ENCODE measurements at regions not wholly inside any gene's neighbourhood (a gene's known extent, or its start where the extent isn't known, plus 50 kb on each side); places are given as distances from the start of the nearest gene placed in this dataset.

DNA sequence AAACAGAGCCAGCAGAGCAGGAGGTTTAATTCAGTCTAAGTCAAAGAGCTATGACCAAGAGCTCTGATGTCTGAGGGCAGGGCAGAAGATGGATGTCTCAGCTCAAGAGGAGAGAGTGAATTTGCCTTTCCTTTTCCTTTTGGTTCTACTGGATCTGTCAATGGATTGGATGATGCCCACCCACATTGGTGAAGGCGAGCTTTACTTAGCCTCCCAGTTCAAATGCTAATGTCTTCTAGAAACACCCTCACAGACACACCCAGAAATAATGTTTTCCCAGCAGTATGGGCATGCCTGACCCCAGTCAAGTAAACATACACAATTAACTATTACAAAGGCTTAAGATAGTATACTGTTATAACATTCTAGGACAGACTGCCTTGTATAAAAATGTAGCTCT is 236.3 kb upstream of the NRXN1 start:
- TF ChIP-seq CTCF (IDR thresholded peaks at IDR 0.05) (no peak), POLR2A (IDR thresholded peaks at IDR 0.05) (no peak)
